A549 (cell line): ENCODE measurements at regions not wholly inside any gene's neighbourhood (a gene's known extent, or its start where the extent isn't known, plus 50 kb on each side); places are given as distances from the start of the nearest gene placed in this dataset.

Experiments used
- ATAC-seq, 2 experiments: fragments of 200-7000 bp in 1 of 2; fragments of >200 bp in 1 of 2; cut with Nextera tagmentation in 1 of 2; cut with Tn5 transposase in 1 of 2; 3 replicates each; pipeline versions ENCODE4 v1.8.0 to v1.9.1; 2018 to 2020; ENCODE audit warnings: mild to moderate bottlenecking in 1 of 2, moderate library complexity in 1 of 2
- CTCF ChIA-PET: fragments of 300-600 bp; sonication (Branson Sonifier 250); formaldehyde crosslinking; extraction: SDS; loops from one replicate; lab custom pipeline; 2021; ENCODE audit warnings: antibody characterized with exemption, inconsistent platforms; lab: Yijun Ruan, JAX
- POLR2A ChIA-PET: fragments of 350-600 bp; formaldehyde crosslinking; extraction: SDS; loops from one replicate; lab custom pipeline; 2021; ENCODE audit warnings: antibody characterized with exemption, inconsistent platforms; lab: Yijun Ruan, JAX
- DNase-seq, 2 experiments: peaks; one replicate each; pipeline versions ENCODE4 v3.0.0 to v3.0.0-alpha.2; 2011 to 2016; ENCODE audit warnings: low read depth in 1 of 2, low spot score in 1 of 2
- FAIRE-seq: peaks from 2 replicates; lab custom pipeline; 2011; peaks lifted over from hg19 to GRCh38; lab: Jason Lieb, UNC
- H3K27ac ChIP-seq, 2 experiments: fragments of >200 bp; sonication (Bioruptor Twin); formaldehyde crosslinking; 3 replicates each; pipeline ENCODE4 v1.5.1; 2016 to 2017
- H3K4me1 ChIP-seq: fragments of >200 bp; sonication (Bioruptor Twin); formaldehyde crosslinking; 3 replicates; pipeline ENCODE4 v1.6.1; 2016
- H3K4me2 ChIP-seq: fragments of >200 bp; sonication (Bioruptor Twin); formaldehyde crosslinking; 3 replicates; pipeline ENCODE4 v1.6.1; 2016
- H3K4me3 ChIP-seq: fragments of >200 bp; sonication (Bioruptor Twin); formaldehyde crosslinking; 3 replicates; pipeline ENCODE4 v1.5.1; 2016
- H3K9me3 ChIP-seq: fragments of >200 bp; sonication (Bioruptor Twin); formaldehyde crosslinking; 3 replicates; pipeline ENCODE4 v1.6.1; 2016
- BHLHE40 ChIP-seq: IDR thresholded peaks from 2 replicates; pipeline ENCODE4 v1.6.1; 2012; ENCODE audit warnings: low read depth, low read length, inconsistent platforms
- CBX2 ChIP-seq: fragments of 200-600 bp; sonication (generic); IDR thresholded peaks from 2 replicates; pipeline ENCODE4 v1.6.1; 2016; ENCODE audit warnings: low read depth, mild to moderate bottlenecking, borderline replicate concordance
- CBX8 ChIP-seq: fragments of 200-600 bp; sonication (generic); IDR thresholded peaks from 2 replicates; pipeline ENCODE4 v1.6.1; 2016
- EHMT2 ChIP-seq: fragments of 200-600 bp; sonication (generic); IDR thresholded peaks from 2 replicates; pipeline ENCODE4 v1.6.1; 2016; ENCODE audit warnings: antibody characterized with exemption, low read depth, mild to moderate bottlenecking, moderate library complexity
- ELK1 ChIP-seq: fragments of 150-350 bp; IDR thresholded peaks from 2 replicates; pipeline ENCODE4 v1.6.1; 2014; ENCODE audit warnings: low read depth, mild to moderate bottlenecking, low read length
- FOSB ChIP-seq: fragments of 250-450 bp; sonication (Bioruptor Pico); IDR thresholded peaks from 2 replicates; pipeline ENCODE4 v1.5.0; 2020; ENCODE audit warnings: mild to moderate bottlenecking, moderate library complexity
- HOXA7 ChIP-seq: fragments of 250-450 bp; sonication (Bioruptor Pico); IDR thresholded peaks from 2 replicates; pipeline ENCODE4 v1.5.0; 2020; ENCODE audit warnings: mild to moderate bottlenecking, moderate library complexity
- KDM1A ChIP-seq: fragments of 200-600 bp; sonication (generic); IDR thresholded peaks from 2 replicates; pipeline ENCODE4 v1.6.1; 2016; ENCODE audit warnings: low read depth, mild to moderate bottlenecking
- MYC ChIP-seq: IDR thresholded peaks from 2 replicates; pipeline ENCODE4 v1.6.1; 2012; ENCODE audit warnings: mild to moderate bottlenecking, inconsistent platforms, low read length, improper control_type of control experiment, borderline replicate concordance
- NFE2L2 ChIP-seq: fragments of 150-350 bp; conservative IDR thresholded peaks from 2 replicates; pipeline ENCODE4 v1.6.1; 2014; ENCODE audit warnings: low read length
- NPAS2 ChIP-seq: fragments of 250-450 bp; sonication (Bioruptor Pico); IDR thresholded peaks from 2 replicates; pipeline ENCODE4 v1.8.0; 2022; ENCODE audit warnings: mild to moderate bottlenecking, moderate library complexity, borderline replicate concordance
- NR3C1 ChIP-seq: fragments of >200 bp; sonication (Bioruptor Twin); formaldehyde crosslinking; IDR thresholded peaks from 3 replicates; pipeline ENCODE4 v1.6.1; 2017
- PHF8 ChIP-seq: fragments of 200-600 bp; sonication (generic); IDR thresholded peaks from 2 replicates; pipeline ENCODE4 v1.6.1; 2016; ENCODE audit warnings: low read depth, mild to moderate bottlenecking, antibody characterized with exemption, moderate library complexity, borderline replicate concordance
- REST ChIP-seq: fragments of 200-600 bp; sonication (generic); IDR thresholded peaks from 2 replicates; pipeline ENCODE4 v1.6.1; 2016; ENCODE audit warnings: antibody characterized with exemption, mild to moderate bottlenecking, moderate library complexity
- RFX5 ChIP-seq: fragments of 450-650 bp; IDR thresholded peaks from 2 replicates; pipeline ENCODE4 v1.7.1; 2014; ENCODE audit warnings: antibody characterized with exemption, mild to moderate bottlenecking, moderate library complexity
- TP53 ChIP-seq: fragments of 250-450 bp; sonication (Bioruptor Pico); IDR thresholded peaks from 2 replicates; pipeline ENCODE4 v1.5.0; 2021; ENCODE audit warnings: mild to moderate bottlenecking, moderate library complexity
- WGBS: methylation state at CpG from one replicate; pipeline ENCODE4 v1.1.6; 2017; ENCODE audit errors: missing lambda C conversion rate; 5-methylcytosine and 5-hydroxymethylcytosine counted together
- TF ChIP-seq, protein P1 (sequence below): IDR thresholded peaks from 2 replicates; pipeline ENCODE4 v1.6.1; 2012
- TF ChIP-seq, protein P2 (sequence below): fragments of 250-450 bp; sonication (Bioruptor Pico); IDR thresholded peaks from 2 replicates; pipeline ENCODE4 v1.5.0; 2020; ENCODE audit warnings: low read depth, mild to moderate bottlenecking, moderate library complexity
- TF ChIP-seq, protein P3 (sequence below): fragments of >200 bp; sonication (Bioruptor Twin); formaldehyde crosslinking; IDR thresholded peaks from 2 replicates; pipeline ENCODE4 v1.6.1; 2016

DNA sequence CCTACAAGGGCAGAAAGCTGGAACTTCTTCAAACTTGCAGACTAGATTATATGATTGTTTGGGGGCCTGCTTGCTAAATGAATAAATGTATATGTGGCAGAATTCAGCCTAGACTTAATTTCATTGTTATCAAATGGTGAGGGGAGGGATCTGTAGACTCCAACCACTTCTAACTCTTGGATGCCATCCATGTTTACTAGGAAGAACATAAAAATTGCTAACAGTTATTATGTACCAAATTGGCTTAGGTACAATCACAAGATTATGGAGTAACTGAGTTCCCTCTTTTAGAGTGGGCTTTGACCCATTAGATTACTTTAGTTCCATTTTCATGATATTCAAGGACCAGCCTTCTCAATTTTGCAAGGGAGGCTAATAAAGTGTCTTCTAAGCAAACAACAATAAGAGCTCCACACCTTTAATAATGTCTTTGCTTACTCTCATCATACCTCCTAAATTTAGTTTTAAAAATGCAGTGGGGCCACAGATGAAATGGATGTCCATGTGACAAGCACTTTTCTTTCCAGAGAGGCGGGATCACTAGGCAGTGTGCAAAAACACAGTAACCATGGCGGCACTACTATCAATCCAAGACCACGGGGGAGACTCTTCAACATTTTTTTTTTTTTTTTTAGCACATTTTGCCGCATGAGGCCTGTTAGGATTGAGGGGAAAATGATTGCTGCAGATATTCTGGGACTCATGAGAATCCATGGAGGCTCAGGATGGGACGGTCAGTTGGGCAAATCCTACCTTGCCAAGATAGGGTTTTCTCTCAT is 217.6 kb upstream of the SPRED2 start (continued):
- no peak for TF ChIP-seq ELK1

GRCh38 chr2:65647249-65647842 is 214.9 kb upstream of the SPRED2 start:
- no peak for FAIRE-seq
- CTCF ChIA-PET, result interaction anchor here (0.7 kb wide), 1 partner anchor 131 kb away, joined by 3 read pairs; no protein-coding TSS in a partner anchor

More at GRCh38 chr2:65647249-65647842, 214.9 kb upstream of the SPRED2 start:
- Histone ChIP-seq H3K4me2 (no peak overlapping the region), H3K4me1 (no peaks in the 10 kb centered on the region)
- WGBS, result 32% methylated on average over 1 of the region's 1 CpG
- TF ChIP-seq, protein P1, sequence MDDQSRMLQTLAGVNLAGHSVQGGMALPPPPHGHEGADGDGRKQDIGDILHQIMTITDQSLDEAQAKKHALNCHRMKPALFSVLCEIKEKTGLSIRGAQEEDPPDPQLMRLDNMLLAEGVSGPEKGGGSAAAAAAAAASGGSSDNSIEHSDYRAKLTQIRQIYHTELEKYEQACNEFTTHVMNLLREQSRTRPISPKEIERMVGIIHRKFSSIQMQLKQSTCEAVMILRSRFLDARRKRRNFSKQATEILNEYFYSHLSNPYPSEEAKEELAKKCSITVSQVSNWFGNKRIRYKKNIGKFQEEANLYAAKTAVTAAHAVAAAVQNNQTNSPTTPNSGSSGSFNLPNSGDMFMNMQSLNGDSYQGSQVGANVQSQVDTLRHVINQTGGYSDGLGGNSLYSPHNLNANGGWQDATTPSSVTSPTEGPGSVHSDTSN, result no peak
- TF ChIP-seq, protein P2, sequence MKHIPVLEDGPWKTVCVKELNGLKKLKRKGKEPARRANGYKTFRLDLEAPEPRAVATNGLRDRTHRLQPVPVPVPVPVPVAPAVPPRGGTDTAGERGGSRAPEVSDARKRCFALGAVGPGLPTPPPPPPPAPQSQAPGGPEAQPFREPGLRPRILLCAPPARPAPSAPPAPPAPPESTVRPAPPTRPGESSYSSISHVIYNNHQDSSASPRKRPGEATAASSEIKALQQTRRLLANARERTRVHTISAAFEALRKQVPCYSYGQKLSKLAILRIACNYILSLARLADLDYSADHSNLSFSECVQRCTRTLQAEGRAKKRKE (CRISPR knock-in tag), result no peak
- TF ChIP-seq EHMT2 (no peak), NR3C1 (no peak), CBX8 (no peak), KDM1A (no peak), REST (no peak), FOSB (CRISPR knock-in tag) (no peak), NPAS2 (CRISPR knock-in tag) (no peak), PHF8 (no peak), CBX2 (no peak), TP53 (CRISPR knock-in tag) (no peak), MYC (no peak), NFE2L2 (no peak), HOXA7 (CRISPR knock-in tag) (no peak), RFX5 (no peak), BHLHE40 (no peak)
- TF ChIP-seq, protein P3, sequence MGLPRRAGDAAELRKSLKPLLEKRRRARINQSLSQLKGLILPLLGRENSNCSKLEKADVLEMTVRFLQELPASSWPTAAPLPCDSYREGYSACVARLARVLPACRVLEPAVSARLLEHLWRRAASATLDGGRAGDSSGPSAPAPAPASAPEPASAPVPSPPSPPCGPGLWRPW, result no peak
- TF ChIP-seq, all 56 proteins: peak for 0
- POLR2A ChIA-PET, result no interaction called here
- Histone ChIP-seq H3K4me3 (no peak overlapping the region), H3K27ac (no peak overlapping the region), H3K9me3 (no peaks in the 10 kb centered on the region)
- no peak for DNase-seq
- no peak for ATAC-seq
